Activated CD4-positive, alpha-beta T cell treated with anti-CD3 and anti-CD28 coated beads, Interleukin-2, amount 50 U/mL, for 48 hours (primary cell): ENCODE measurements at regions not wholly inside any gene's neighbourhood (a gene's known extent, or its start where the extent isn't known, plus 50 kb on each side); places are given as distances from the start of the nearest gene placed in this dataset.
A peak's percentile ranks its signal among the peaks of the same experiment; 100 is the strongest.

Source experiments
- DNase-seq, 2 experiments: peaks; one replicate each; pipeline ENCODE4 v3.0.0-alpha.2; 2020

GRCh38 chr5:26828294-26828693, 210.1 kb downstream of the CDH9 start:
- no peak for DNase-seq

DNA sequence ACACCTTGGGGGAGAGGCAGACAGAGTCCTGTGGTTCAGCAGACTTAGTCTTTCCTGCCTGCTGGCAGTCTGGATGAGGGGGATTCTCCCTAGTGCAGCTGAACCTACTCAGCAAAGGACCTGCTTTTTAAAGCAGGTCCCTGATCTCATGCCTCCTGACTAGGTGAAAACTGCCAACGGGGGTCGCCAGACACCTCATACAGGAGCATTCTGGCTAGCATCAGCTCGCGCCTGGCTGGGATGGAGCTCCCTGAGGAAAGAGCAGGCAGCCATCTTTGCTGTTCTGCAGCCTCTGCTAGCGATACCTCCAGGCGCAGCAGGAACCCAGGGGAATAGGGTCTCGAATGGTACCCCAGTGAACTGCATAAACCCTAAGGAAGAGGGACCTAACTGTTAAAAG, 225.2 kb downstream of the CDH9 start:
- DNase-seq = no peak

DNA sequence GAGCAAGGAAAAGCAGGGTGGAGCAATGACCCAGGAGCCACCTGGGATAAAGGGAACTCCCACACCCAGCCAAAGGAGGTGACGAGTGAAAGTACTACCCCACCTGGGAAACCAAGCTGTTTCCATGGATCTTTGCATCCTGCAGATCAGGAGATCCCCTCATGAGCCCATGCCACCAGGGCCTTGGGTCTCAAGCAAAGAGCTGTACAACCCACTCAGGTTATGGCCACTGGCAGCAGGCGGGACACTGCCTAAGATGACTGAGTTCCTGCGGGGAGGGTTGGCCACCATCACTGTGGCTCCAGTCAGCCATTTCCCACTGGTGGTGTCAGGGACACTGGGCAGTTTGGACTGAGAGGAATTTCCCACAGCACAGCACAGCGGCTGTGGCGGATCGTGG, 225.7 kb downstream of the CDH9 start:
- no peak for DNase-seq

GRCh38 chr5:26807231-26808199, 230.9 kb downstream of the CDH9 start:
- DNase-seq = no peak

DNA sequence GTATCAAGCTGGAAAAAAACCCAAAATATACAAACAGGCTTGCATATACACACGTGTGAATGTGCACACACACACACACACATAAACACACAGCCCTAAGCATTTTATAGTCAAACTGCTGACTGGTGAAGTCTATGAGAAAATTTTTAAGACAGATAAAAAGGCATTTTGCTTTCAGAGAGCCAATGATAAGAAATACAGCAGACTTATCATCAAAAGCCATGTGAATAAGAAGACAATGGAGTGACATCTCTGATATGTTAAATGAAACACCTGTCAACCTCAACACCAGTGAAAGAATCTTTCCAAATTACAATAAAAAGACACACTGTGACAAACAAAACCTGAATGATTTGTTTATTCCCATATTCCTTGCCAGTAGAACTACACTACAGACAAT, 233.3 kb downstream of the CDH9 start:
- no peak for DNase-seq

- no peak for DNase-seq
Measured at GRCh38 chr5:26802944-26803343, 235.4 kb downstream of the CDH9 start.

- DNase-seq = no peak
Measured at GRCh38 chr5:26791433-26791832, 247.0 kb downstream of the CDH9 start.

DNA sequence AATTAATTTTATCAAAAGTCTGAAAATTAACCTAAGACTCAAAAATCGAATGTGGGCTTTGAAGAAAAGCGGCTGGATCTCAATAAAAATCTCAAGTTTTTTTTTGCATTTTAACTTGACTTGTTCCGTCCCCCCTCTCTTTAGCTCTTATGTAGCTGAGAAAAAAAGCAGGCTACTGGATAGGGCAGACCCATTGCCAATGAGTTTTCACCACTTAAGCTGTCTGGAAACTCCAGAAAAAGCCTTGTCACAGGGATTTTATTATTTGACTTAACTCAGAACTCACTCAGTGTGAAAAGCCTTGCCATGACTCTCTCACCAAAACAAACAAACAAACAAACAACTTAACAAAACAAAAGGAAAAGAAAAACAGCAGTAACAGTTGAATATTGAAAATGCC, 247.4 kb downstream of the CDH9 start:
- DNase-seq = no peak

- DNase-seq = no peak
Measured at GRCh38 chr5:26763215-26763614, 275.2 kb downstream of the CDH9 start.

- no peak for DNase-seq
Measured at GRCh38 chr5:26761446-26761845, 276.9 kb downstream of the CDH9 start.

GRCh38 chr5:26761045-26761444, 277.3 kb downstream of the CDH9 start:
- no peak for DNase-seq

DNA sequence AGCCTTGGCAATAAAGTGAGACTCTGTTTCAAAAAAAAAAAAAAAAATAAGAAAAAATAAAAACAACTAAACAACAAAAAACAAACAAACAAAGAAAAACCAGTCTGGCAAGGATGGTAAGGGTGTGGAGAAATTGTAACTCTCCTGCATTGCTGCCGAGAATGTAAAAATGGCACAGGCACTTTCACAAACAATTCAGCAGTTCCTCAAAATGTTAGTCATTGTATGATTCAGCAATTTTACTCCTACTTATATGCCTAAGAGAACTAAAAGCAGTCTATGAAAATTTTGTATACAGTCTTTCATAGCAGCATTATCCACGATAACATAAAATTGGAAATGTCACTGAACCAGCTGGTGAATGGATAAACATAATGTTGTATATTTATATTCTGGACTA, 280.4 kb downstream of the CDH9 start:
- no peak for DNase-seq

- no peak for DNase-seq
Measured at GRCh38 chr5:26749829-26750228, 288.6 kb downstream of the CDH9 start.

DNA sequence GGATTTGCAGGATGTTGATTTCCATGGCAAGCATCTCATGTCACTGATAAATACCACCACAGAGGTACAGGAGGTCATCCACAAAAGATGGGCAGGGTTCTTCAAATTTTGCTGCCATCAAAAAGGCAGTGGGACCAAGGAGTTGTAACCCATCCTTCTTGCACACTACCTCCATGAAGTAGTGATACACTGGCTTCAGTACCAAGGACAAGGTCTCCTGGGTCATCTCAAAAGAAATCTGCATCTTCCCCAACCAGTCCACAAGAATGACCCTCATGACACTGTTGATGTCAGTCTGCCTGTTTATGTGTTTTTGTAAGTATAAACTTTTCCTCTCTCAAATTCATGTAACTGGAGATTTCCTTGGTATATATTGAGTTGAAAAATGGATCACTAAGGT, 298.2 kb downstream of the CDH9 start:
- no peak for DNase-seq

GRCh38 chr5:26737348-26738265, 300.8 kb downstream of the CDH9 start:
- no peak for DNase-seq

DNA sequence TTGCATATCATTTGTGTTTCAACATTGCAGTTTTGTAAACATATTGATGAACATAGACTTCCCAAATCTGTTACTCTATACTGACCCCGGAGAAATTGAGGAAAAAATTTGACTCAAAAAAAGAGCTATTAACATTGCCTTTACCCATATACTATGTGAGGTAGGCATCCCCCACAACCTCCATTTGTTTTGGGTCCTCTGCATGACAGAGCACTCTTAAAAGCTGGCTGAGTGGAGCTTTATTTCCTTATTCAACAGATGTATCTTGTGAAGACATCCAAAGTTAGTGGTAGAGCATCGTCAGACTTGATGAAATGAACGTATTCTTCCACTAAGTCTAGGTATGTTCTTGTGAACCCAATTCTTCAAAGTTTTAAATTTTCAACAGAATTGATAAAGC, 310.5 kb downstream of the CDH9 start:
- no peak for DNase-seq

DNA sequence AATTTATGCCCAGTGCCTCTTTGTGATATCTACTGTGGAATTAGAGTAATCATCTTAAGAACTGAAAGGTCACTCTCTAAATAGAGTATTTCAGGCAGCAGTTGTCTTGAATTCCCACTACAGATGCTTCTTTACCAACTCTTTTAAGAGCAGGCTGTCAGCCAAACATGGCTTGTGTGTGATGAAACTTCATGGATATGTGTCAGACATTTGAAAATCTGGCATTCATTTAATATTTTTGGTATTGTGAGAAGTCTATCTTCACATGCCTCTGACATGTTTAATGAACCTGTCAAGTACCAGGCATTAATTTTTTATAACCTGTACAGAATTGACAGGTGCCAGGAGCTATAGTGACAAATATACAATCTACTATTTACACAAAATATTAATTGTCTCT, 318.6 kb downstream of the CDH9 start:
- DNase-seq = no peak

GRCh38 chr5:26700759-26701384, 337.5 kb downstream of the CDH9 start:
- peak in 1 of 2 experiments; percentile 3 for DNase-seq

- no peak for DNase-seq
Measured at GRCh38 chr5:26692952-26693351, 345.4 kb downstream of the CDH9 start.

GRCh38 chr5:26691486-26691885, 346.9 kb downstream of the CDH9 start:
- DNase-seq = no peak

DNA sequence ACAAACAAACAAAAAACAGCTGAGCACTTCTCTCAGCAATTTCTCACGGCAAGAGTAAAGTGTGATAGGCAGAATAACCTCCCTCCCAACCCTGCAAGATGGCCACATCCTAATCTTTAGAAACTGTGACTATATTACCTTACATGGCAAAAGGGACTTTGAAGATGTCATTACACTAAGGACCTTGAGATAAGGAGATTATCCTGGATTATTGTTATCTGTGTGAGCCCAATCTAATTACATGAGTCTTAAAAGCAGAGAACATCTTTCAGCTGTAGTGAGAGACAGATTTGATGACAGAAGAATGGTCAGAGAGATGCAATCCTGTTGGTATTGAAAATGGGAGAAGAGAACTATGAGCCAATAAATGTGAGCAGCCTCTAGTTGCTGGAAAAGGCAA, 347.9 kb downstream of the CDH9 start:
- no peak for DNase-seq

- DNase-seq = no peak
Measured at GRCh38 chr5:26681861-26682260, 356.5 kb downstream of the CDH9 start.

- no peak for DNase-seq
Measured at GRCh38 chr5:26674846-26675245, 363.5 kb downstream of the CDH9 start.
